Keratinocyte (primary cell): ENCODE measurements at regions not wholly inside any gene's neighbourhood (a gene's known extent, or its start where the extent isn't known, plus 50 kb on each side); places are given as distances from the start of the nearest gene placed in this dataset.

ENCODE experiments used
- DNase-seq: peaks from one replicate; pipeline ENCODE4 v3.0.0-alpha.2; 2011; ENCODE audit warnings: low read depth, missing footprints, low spot score
- FAIRE-seq: peaks from 2 replicates; lab custom pipeline; 2011; peaks lifted over from hg19 to GRCh38; lab: Jason Lieb, UNC
- H2AFZ ChIP-seq: 2 replicates; pipeline ENCODE4 v1.6.0; 2012; ENCODE audit warnings: low read length, control low read depth, inconsistent platforms; ENCODE audit not compliant: control insufficient read depth
- H3K27ac ChIP-seq: 2 replicates; pipeline ENCODE4 v1.5.1; 2011; ENCODE audit warnings: low read length; ENCODE audit not compliant: control insufficient read depth, insufficient read depth
- H3K27me3 ChIP-seq: 3 replicates; pipeline ENCODE4 v1.6.0; 2011; ENCODE audit warnings: low read length; ENCODE audit not compliant: control insufficient read depth, insufficient read depth; ENCODE audit errors: extremely low read depth
- H3K36me3 ChIP-seq, 2 experiments: 2 replicates in 1 of 2; 3 replicates in 1 of 2; pipeline ENCODE4 v1.5.1; 2011; ENCODE audit warnings: low read length in 2 of 2, mild to moderate bottlenecking in 1 of 2; ENCODE audit not compliant: control insufficient read depth in 2 of 2, insufficient read depth in 2 of 2; ENCODE audit errors: extremely low read depth in 1 of 2
- H3K4me1 ChIP-seq: 3 replicates; pipeline ENCODE4 v1.5.1; 2011; ENCODE audit warnings: low read length; ENCODE audit not compliant: control insufficient read depth, insufficient read depth; ENCODE audit errors: extremely low read depth
- H3K4me2 ChIP-seq: 3 replicates; pipeline ENCODE4 v1.6.0; 2011; ENCODE audit warnings: low read depth, low read length; ENCODE audit not compliant: control insufficient read depth, insufficient read depth; ENCODE audit errors: extremely low read depth
- H3K4me3 ChIP-seq, 3 experiments: fragments of 200-600 bp in 1 of 3; sonication (generic) in 1 of 3; 2 replicates in 2 of 3; 3 replicates in 1 of 3; pipeline ENCODE4 v1.5.1; 2011 to 2016; ENCODE audit warnings: low read length in 3 of 3, mild to moderate bottlenecking in 3 of 3, control low read depth in 2 of 3, inconsistent platforms in 1 of 3, low read depth in 1 of 3, mixed read lengths in 1 of 3, mixed run types in 1 of 3, moderate library complexity in 1 of 3; ENCODE audit not compliant: control insufficient read depth in 2 of 3, insufficient read depth in 2 of 3; ENCODE audit errors: extremely low read depth in 1 of 3
- H3K79me2 ChIP-seq: 2 replicates; pipeline ENCODE4 v1.6.0; 2012; ENCODE audit warnings: low read length; ENCODE audit not compliant: control insufficient read depth, insufficient read depth
- H3K9ac ChIP-seq: 3 replicates; pipeline ENCODE4 v1.6.0; 2011; ENCODE audit warnings: low read length; ENCODE audit not compliant: control insufficient read depth, insufficient read depth; ENCODE audit errors: extremely low read depth
- H3K9me1 ChIP-seq: 3 replicates; pipeline ENCODE4 v1.6.0; 2011; ENCODE audit warnings: low read length; ENCODE audit not compliant: control insufficient read depth, insufficient read depth; ENCODE audit errors: extremely low read depth
- H3K9me3 ChIP-seq: 2 replicates; pipeline ENCODE4 v1.5.1; 2012; ENCODE audit warnings: low read depth, low read length; ENCODE audit not compliant: control insufficient read depth
- H4K20me1 ChIP-seq: 3 replicates; pipeline ENCODE4 v1.6.0; 2011; ENCODE audit warnings: low read length; ENCODE audit not compliant: control insufficient read depth, insufficient read depth; ENCODE audit errors: extremely low read depth
- EZH2 ChIP-seq: IDR thresholded peaks from one replicate; pipeline ENCODE4 v1.6.1; 2012; ENCODE audit warnings: inconsistent platforms, mild to moderate bottlenecking, low read length, moderate library complexity
- dilution Hi-C: fragments of 300-500 bp; cut with MboI; formaldehyde crosslinking; loops from one replicate; pipeline ENCODE4 v1.7.0; 2020; ENCODE audit warnings: low sequenced_read_pairs; ENCODE audit not compliant: extremely low pct_ligation_motif_present
- TF ChIP-seq, protein P1 (sequence below), 3 experiments: IDR thresholded peaks in 1 of 3; conservative IDR thresholded peaks in 1 of 3; optimal IDR thresholded peaks in 1 of 3; 2 replicates in 2 of 3; 3 replicates in 1 of 3; pipeline versions ENCODE3 to v1.5.1; 2011; ENCODE audit warnings: low read length in 3 of 3, mild to moderate bottlenecking in 3 of 3, moderate library complexity in 2 of 3, control low read depth in 1 of 3, inconsistent platforms in 1 of 3; ENCODE audit not compliant: insufficient read depth in 2 of 3; ENCODE audit errors: extremely low read depth in 1 of 3

GRCh38 chr1:38677756-38678155 lies 181.8 kb downstream of the RRAGC start:
- no peaks in the 10 kb centered on the region for H3K9me3 ChIP-seq
- peaks cover 3% of the 10 kb centered on the region for H3K27me3 ChIP-seq
- H3K79me2 ChIP-seq: no peaks in the 10 kb centered on the region
- dilution Hi-C loops: no loop called here
- no peak overlapping the region for H3K4me3 ChIP-seq
- DNase-seq: no peak
- no peak for FAIRE-seq
- H3K36me3 ChIP-seq: no peaks in the 10 kb centered on the region
- H3K9me1 ChIP-seq: no peaks in the 10 kb centered on the region
- TF ChIP-seq EZH2: no peak
- TF ChIP-seq, protein P1, sequence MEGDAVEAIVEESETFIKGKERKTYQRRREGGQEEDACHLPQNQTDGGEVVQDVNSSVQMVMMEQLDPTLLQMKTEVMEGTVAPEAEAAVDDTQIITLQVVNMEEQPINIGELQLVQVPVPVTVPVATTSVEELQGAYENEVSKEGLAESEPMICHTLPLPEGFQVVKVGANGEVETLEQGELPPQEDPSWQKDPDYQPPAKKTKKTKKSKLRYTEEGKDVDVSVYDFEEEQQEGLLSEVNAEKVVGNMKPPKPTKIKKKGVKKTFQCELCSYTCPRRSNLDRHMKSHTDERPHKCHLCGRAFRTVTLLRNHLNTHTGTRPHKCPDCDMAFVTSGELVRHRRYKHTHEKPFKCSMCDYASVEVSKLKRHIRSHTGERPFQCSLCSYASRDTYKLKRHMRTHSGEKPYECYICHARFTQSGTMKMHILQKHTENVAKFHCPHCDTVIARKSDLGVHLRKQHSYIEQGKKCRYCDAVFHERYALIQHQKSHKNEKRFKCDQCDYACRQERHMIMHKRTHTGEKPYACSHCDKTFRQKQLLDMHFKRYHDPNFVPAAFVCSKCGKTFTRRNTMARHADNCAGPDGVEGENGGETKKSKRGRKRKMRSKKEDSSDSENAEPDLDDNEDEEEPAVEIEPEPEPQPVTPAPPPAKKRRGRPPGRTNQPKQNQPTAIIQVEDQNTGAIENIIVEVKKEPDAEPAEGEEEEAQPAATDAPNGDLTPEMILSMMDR (optimal IDR thresholded peaks at IDR 0.05 in 1 of 3, IDR thresholded peaks at IDR 0.05 in 1 of 3, conservative IDR thresholded peaks at IDR 0.05 in 1 of 3; ENCODE audit: extremely low read depth in 1 of 3, insufficient read depth in 2 of 3, low read length in 3 of 3): no peak
- H3K27ac ChIP-seq: no peak overlapping the region
- H3K4me1 ChIP-seq: no peaks in the 10 kb centered on the region
- H2AFZ ChIP-seq: no peak overlapping the region
- no peaks in the 10 kb centered on the region for H4K20me1 ChIP-seq
- no peak overlapping the region for H3K9ac ChIP-seq
- no peak overlapping the region for H3K4me2 ChIP-seq

GRCh38 chr1:38677311-38677710 lies 182.3 kb downstream of the RRAGC start:
- TF ChIP-seq, protein P1 (optimal IDR thresholded peaks at IDR 0.05 in 1 of 3, IDR thresholded peaks at IDR 0.05 in 1 of 3, conservative IDR thresholded peaks at IDR 0.05 in 1 of 3; ENCODE audit: extremely low read depth in 1 of 3, insufficient read depth in 2 of 3, low read length in 3 of 3): no peak
- TF ChIP-seq EZH2: no peak
- FAIRE-seq (no peak), DNase-seq (no peak)
- no peaks in the 10 kb centered on the region for H3K4me1 ChIP-seq
- H3K36me3 ChIP-seq: no peaks in the 10 kb centered on the region
- dilution Hi-C loops: no loop called here
- peaks cover 3% of the 10 kb centered on the region for H3K27me3 ChIP-seq
- H4K20me1 ChIP-seq: no peaks in the 10 kb centered on the region
- H3K79me2 ChIP-seq: no peaks in the 10 kb centered on the region
- no peak overlapping the region for H3K4me3 ChIP-seq
- H3K27ac ChIP-seq: no peak overlapping the region
- H3K9me3 ChIP-seq: no peaks in the 10 kb centered on the region
- H2AFZ ChIP-seq: no peak overlapping the region
- H3K4me2 ChIP-seq: no peak overlapping the region
- no peak overlapping the region for H3K9ac ChIP-seq
- H3K9me1 ChIP-seq: no peaks in the 10 kb centered on the region
